GM10266 (cell line): ENCODE measurements at regions not wholly inside any gene's neighbourhood (a gene's known extent, or its start where the extent isn't known, plus 50 kb on each side); places are given as distances from the start of the nearest gene placed in this dataset.

Experiments
- DNase-seq: peaks from one replicate; pipeline ENCODE4 v3.0.0; 2012; ENCODE audit errors: extremely low spot score
- TF ChIP-seq, protein P1 (sequence below): IDR thresholded peaks from 2 replicates; pipeline ENCODE4 v1.5.1; 2012; ENCODE audit warnings: mild to moderate bottlenecking, low read depth; ENCODE audit not compliant: control insufficient read depth, insufficient read depth; ENCODE audit errors: missing control alignments

DNA sequence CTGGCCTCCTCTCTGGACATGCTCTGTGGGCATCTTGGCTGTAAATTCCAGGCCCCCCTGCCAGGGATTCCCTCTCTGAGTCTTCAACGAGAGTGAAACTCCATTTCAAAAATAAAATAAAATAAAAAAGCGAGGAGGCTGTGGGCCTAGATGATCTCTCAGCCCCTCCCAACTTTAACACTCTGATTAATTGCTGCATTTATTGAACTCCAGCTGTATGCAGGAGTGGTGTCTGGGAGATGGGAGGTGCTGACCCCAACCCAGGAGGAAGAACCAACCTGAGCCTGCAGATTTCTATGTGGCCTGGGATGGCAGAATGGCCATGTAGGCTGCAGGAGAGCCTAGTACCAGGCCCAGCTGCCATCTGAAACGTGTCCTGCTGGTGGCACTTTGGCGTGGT, 154.5 kb upstream of the IER5L start:
- TF ChIP-seq, protein P1, sequence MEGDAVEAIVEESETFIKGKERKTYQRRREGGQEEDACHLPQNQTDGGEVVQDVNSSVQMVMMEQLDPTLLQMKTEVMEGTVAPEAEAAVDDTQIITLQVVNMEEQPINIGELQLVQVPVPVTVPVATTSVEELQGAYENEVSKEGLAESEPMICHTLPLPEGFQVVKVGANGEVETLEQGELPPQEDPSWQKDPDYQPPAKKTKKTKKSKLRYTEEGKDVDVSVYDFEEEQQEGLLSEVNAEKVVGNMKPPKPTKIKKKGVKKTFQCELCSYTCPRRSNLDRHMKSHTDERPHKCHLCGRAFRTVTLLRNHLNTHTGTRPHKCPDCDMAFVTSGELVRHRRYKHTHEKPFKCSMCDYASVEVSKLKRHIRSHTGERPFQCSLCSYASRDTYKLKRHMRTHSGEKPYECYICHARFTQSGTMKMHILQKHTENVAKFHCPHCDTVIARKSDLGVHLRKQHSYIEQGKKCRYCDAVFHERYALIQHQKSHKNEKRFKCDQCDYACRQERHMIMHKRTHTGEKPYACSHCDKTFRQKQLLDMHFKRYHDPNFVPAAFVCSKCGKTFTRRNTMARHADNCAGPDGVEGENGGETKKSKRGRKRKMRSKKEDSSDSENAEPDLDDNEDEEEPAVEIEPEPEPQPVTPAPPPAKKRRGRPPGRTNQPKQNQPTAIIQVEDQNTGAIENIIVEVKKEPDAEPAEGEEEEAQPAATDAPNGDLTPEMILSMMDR = no peak
- DNase-seq = no peak

DNA sequence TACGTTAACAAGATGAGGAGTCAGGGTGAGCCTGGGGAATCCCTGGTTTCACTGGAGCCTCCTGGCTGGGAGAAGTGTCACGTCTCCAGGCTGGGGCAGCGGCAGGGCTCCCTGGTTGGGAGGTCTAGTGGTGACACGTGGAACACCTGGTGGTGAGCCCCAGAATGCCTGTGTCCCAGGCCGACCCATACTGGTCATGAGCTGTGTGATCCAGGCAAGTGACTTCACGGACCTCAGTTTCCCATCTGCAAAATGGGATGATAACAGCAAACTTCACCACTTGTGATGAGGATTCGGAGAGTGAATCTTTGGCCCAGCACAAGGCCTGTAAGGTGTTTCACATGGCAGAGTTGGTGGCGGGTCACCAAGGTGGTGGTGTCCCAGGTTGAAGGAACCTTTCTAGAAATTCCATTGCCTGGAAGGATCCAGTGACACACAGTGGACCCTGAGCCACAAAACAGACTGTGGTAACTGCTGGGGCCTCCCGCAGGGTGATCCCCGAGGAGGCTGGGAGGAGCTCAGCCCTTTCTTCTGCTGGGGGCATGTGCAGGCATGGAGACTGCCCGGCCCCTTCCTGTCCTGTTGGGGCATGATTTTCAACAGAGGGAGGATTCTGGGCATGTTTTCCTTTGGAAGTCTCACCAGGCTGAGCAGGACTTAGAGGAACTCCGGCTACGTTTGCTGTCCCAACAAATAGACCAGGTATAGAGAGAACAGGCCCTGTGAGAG, 153.9 kb upstream of the IER5L start:
- TF ChIP-seq, protein P1 = no peak

DNA sequence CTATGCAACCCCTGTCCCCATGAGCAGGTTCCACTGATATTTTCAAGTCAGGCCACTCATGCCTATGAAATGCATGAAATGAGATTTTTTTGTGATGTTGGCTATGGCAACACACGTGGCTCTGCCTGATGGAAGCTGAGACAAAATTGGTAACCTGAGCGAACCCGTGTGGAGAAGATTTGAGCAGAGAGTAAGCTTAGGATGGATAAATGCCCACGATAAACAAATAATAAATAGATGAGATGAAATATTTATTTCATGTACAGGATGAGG, 153.4 kb upstream of the IER5L start:
- TF ChIP-seq, protein P1 = no peak
- no peak for DNase-seq

More for the DNA sequence above, 153.9 kb upstream of the IER5L start:
- DNase-seq = no peak

DNA sequence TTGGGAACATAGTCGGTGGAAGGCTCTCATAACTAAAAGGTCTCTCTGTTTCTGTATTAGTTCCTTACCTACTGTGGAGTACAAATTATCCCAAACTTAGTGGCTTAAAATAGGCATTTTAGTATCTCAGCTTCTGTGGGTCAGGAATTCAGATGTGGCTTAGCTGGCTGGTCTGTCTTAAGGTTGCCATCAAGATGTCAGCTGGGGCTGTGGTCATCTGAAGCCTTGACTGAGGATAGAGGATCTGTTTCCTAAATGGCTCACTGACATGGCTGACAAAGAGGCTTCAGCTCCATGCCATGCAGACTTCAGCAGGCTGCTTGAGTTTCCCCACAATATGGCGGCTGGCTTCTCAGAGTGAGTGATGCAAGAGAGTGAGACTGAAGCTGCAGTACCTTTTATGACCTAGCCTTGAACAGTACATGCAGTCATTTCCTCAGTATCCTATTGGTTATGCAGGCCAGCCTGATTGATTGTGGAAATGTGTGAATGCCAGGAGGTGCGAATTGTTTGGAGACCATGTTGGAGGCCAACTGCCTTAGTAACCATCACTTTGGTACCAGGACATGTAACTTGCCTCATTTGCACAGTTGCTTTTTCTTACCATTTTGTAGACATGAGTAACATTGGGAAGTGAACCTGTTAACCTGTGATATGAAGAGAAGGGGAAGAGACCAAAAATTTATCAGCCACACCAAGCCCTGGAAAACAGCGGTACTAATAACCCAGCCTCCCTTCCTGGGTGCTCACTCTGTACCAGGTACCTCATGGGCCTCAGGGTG, 152.8 kb upstream of the IER5L start:
- TF ChIP-seq, protein P1 = no peak
- no peak for DNase-seq

DNA sequence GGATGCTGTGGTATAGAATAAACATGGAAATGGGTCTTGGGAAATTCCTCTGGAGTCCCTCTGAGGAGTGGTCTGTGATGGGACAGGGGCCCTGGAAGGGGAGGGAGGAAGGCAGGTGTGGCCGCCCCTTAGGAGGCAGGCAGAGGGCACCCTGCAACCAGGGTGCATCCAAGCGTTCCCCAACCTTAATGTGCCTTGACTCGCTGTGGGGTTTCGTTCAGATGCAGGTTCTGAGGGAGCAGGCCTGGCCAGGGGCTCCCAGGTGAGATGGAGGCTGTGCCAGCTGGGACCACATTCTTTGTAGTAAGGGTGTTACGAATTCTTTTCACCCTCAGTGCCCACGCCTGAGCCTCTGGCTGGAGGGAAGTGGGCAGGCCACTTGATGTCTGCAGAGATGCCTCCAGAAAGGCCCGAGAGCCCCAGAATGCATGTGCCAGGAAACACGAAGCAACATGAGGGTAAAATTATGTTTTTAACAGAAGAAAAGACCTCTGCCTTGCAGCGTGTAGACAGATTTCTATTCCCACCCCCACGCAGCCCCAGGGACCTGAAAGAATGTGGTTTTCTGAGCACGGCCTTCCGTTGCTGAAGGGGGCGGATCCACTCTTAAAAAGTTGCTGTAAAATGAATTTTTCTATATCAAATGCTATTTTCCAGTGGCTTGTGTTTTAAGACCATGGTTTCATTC, 150.4 kb upstream of the IER5L start:
- no peak for DNase-seq
- TF ChIP-seq, protein P1 = no peak

DNA sequence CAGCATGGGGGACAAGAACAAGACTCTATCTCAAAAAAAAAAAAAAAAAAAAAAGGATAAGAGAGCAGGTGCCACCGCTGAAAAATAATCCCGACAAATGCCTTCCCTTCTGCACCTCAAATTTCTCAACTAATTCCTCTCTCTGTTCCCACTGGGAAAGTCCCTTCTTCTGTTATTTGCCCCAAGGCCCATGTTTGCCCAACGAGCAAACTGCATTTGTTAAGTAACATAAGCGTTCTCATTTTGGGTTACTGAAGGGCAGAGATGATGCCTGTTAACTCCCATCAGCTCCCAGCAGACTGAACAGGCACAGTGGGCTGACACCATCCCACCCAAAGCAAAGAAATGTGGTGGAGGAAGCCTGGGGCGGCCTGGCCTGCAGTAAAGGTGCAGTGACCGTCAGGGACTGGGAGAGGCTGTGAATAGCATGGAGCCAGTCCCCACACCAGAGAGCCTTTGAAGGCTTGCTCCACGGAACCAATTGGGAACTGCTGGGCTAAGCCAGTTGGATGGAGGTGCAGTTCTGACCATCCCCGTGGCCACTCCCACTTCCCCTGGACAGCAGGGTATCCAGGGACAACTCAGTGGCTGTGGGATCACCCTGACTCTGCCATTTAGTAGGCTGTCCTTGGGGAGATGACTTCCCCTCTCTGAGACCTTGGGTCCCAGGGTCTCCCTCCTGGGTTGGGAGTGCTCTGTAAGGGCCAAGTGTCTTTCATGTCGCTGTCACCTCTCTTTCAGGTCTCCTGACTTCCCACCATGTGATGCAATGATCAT, 149.7 kb upstream of the IER5L start:
- TF ChIP-seq, protein P1 = no peak
- no peak for DNase-seq
